GM18907 (cell line): ENCODE measurements at regions not wholly inside any gene's neighbourhood (a gene's known extent, or its start where the extent isn't known, plus 50 kb on each side); places are given as distances from the start of the nearest gene placed in this dataset.
A peak's percentile ranks its signal among the peaks of the same experiment; 100 is the strongest.

Experiments used
- ATAC-seq: cut with Tn5 transposase; IDR thresholded peaks from one replicate; pipeline ENCODE4 v1.9.1; 2021; ENCODE audit warnings: mild to moderate bottlenecking, moderate library complexity; ENCODE audit not compliant: unreplicated experiment

- no peak for ATAC-seq
Observed at GRCh38 chr18:79608999-79609461, 70.6 kb upstream of the CTDP1 start.

- ATAC-seq: no peak
Observed at GRCh38 chr18:79609841-79610281, 69.7 kb upstream of the CTDP1 start.

GRCh38 chr18:79610461-79611039 lies 69.1 kb upstream of the CTDP1 start:
- ATAC-seq: no peak

- no peak for ATAC-seq
Observed at GRCh38 chr18:79611040-79611681, 68.4 kb upstream of the CTDP1 start.

GRCh38 chr18:79612291-79613108 lies 67.1 kb upstream of the CTDP1 start:
- no peak for ATAC-seq

GRCh38 chr18:79613186-79613931 lies 66.2 kb upstream of the CTDP1 start:
- ATAC-seq: no peak

- no peak for ATAC-seq
Observed at GRCh38 chr18:79614211-79614955, 65.2 kb upstream of the CTDP1 start.

GRCh38 chr18:79615091-79615490 lies 64.5 kb upstream of the CTDP1 start:
- no peak for ATAC-seq

- no peak for ATAC-seq
Observed at GRCh38 chr18:79615586-79615985, 64.0 kb upstream of the CTDP1 start.

- no peak for ATAC-seq
Observed at GRCh38 chr18:79616651-79617510, 62.7 kb upstream of the CTDP1 start.

- no peak for ATAC-seq
Observed at GRCh38 chr18:79617511-79618500, 61.8 kb upstream of the CTDP1 start.

- no peak for ATAC-seq
Observed at GRCh38 chr18:79620576-79621165, 58.9 kb upstream of the CTDP1 start.

GRCh38 chr18:79621501-79621900 lies 58.1 kb upstream of the CTDP1 start:
- ATAC-seq: no peak

- ATAC-seq: no peak
Observed at GRCh38 chr18:79622004-79622403, 57.6 kb upstream of the CTDP1 start.

- ATAC-seq: peak; percentile 7
Observed at GRCh38 chr18:79624356-79625170, 55.0 kb upstream of the CTDP1 start.

GRCh38 chr18:79625195-79625923 lies 54.2 kb upstream of the CTDP1 start:
- ATAC-seq: peak; percentile 90
